Transverse colon (tissue), 4 donors: ENCODE measurements at regions not wholly inside any gene's neighbourhood (a gene's known extent, or its start where the extent isn't known, plus 50 kb on each side); places are given as distances from the start of the nearest gene placed in this dataset.

Source experiments
- EP300 ChIP-seq: sonication (generic); formaldehyde crosslinking; IDR thresholded peaks from one replicate; pipeline ENCODE4 v1.6.1; 2017; ENCODE audit warnings: antibody characterized with exemption, low read depth
- POLR2A ChIP-seq: fragments of 450-650 bp; IDR thresholded peaks from one replicate; pipeline ENCODE4 v1.6.1; 2016; ENCODE audit warnings: antibody characterized with exemption, mild to moderate bottlenecking, moderate library complexity
- POLR2AphosphoS5 ChIP-seq, 3 donors: sonication (generic); formaldehyde crosslinking; IDR thresholded peaks; one replicate each; pipeline ENCODE4 v1.6.1; 2016; ENCODE audit warnings: antibody characterized with exemption in 3 of 3
- TF ChIP-seq, protein P1 (sequence below), 5 experiments: fragments of 200-600 bp in 3 of 5; fragments of 450-650 bp in 2 of 5; sonication (generic) in 3 of 5; IDR thresholded peaks; 1 replicate in 2 of 5; 2 replicates in 3 of 5; pipeline ENCODE4 v1.5.1; 2016 to 2017; ENCODE audit warnings: antibody characterized with exemption in 5 of 5, inconsistent platforms in 3 of 5, mild to moderate bottlenecking in 2 of 5, moderate library complexity in 1 of 5

DNA sequence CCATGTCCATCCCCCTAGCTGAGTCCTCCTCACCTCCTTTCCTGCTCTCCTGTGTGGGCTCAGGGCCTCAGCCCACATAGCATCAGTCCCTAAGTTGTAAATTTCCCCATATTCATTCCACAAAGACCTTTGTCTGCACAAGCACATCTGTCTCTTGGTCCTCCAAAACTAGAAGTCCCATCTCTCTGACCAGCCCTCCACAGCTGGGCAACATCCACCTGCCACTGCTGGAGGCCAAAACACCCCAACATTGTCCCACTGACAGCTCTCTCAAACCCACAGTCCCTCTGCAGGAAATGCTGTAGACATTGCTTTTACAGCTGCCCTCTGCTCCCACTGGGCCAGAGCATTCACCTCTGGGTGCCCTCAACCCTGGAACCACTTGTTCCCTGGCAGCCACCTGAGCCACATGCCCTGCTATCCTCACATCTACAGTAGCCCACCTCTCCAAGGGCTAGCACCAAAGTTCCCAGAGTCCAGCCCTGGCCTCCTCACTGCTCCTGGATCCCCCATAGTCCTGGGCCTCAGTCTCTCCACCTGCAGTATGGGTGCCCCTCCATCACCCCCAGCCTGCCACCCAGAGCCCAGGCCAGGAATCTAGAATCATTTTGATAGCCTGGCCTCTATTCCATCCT lies 1722.7 kb downstream of the TP53TG3F start:
- TF ChIP-seq, protein P1, sequence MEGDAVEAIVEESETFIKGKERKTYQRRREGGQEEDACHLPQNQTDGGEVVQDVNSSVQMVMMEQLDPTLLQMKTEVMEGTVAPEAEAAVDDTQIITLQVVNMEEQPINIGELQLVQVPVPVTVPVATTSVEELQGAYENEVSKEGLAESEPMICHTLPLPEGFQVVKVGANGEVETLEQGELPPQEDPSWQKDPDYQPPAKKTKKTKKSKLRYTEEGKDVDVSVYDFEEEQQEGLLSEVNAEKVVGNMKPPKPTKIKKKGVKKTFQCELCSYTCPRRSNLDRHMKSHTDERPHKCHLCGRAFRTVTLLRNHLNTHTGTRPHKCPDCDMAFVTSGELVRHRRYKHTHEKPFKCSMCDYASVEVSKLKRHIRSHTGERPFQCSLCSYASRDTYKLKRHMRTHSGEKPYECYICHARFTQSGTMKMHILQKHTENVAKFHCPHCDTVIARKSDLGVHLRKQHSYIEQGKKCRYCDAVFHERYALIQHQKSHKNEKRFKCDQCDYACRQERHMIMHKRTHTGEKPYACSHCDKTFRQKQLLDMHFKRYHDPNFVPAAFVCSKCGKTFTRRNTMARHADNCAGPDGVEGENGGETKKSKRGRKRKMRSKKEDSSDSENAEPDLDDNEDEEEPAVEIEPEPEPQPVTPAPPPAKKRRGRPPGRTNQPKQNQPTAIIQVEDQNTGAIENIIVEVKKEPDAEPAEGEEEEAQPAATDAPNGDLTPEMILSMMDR (IDR thresholded peaks at IDR 0.05) = no peak
- TF ChIP-seq POLR2A (no peak), EP300 (no peak), POLR2AphosphoS5 (IDR thresholded peaks at IDR 0.05) (no peak)
